Left ventricle myocardium inferior (tissue), 1 donor: ENCODE measurements at regions not wholly inside any gene's neighbourhood (a gene's known extent, or its start where the extent isn't known, plus 50 kb on each side); places are given as distances from the start of the nearest gene placed in this dataset.
"Not testable (repeated sequence)": the region's sequence is repeated elsewhere in the genome, so short reads cannot be mapped to it uniquely, and the experiment has no call there.

Experiments used
- DNase-seq: peaks from one replicate; pipeline ENCODE4 v3.0.0-alpha.2; 2020
- H3K27ac ChIP-seq: fragments of 200-600 bp; replicated peaks from 2 replicates; pipeline ENCODE4 v1.8.0; 2021
- H3K27me3 ChIP-seq: fragments of 200-600 bp; 2 replicates; pipeline ENCODE4 v1.8.0; 2021; ENCODE audit warnings: low read depth
- H3K36me3 ChIP-seq: fragments of 200-600 bp; 2 replicates; pipeline ENCODE4 v1.8.0; 2021
- H3K4me1 ChIP-seq: fragments of 200-600 bp; 2 replicates; pipeline ENCODE4 v1.8.0; 2021
- H3K4me3 ChIP-seq: fragments of 200-600 bp; 2 replicates; pipeline ENCODE4 v1.8.0; 2021; ENCODE audit warnings: mild to moderate bottlenecking, moderate library complexity
- H3K9me3 ChIP-seq: fragments of 200-600 bp; replicated peaks from 2 replicates; pipeline ENCODE4 v1.8.0; 2021
- CTCF ChIP-seq: fragments of 200-600 bp; IDR thresholded peaks from 2 replicates; pipeline ENCODE4 v1.8.0; 2021; ENCODE audit warnings: antibody characterized with exemption, mild to moderate bottlenecking, borderline replicate concordance
- intact Hi-C: fragments of 100-400 bp; cut with micrococcal nuclease; formaldehyde crosslinking; loops from one replicate; pipeline ENCODE4 v1.11.0; 2022
- donor health status: DM: no; HTN: yes; CAD: no; lungs with severe emphysema.

GRCh38 chrX:40864972-40865371 is 129.6 kb upstream of the MED14 start:
- Histone ChIP-seq H3K4me1 (peaks cover 22% of the 10 kb centered on the region), H3K27ac (no peak overlapping the region), H3K9me3 (no peaks in the 10 kb centered on the region), H3K4me3 (no peak overlapping the region), H3K36me3 (no peaks in the 10 kb centered on the region), H3K27me3 (no peaks in the 10 kb centered on the region)
- intact Hi-C loops: no loop called here
- no peak for TF ChIP-seq CTCF
- no peak for DNase-seq

- Histone ChIP-seq H3K9me3 (no peaks in the 10 kb centered on the region), H3K36me3 (no peaks in the 10 kb centered on the region), H3K4me3 (no peak overlapping the region), H3K27me3 (no peaks in the 10 kb centered on the region), H3K4me1 (peaks cover 22% of the 10 kb centered on the region), H3K27ac (peak overlapping the region; percentile 67)
- intact Hi-C loops: no loop called here
- DNase-seq: no peak
- TF ChIP-seq CTCF: no peak
These were observed 131.6 kb upstream of the MED14 start for GRCh38 chrX:40866893-40867292.

- H3K4me1 ChIP-seq: peaks cover 22% of the 10 kb centered on the region
- no peaks in the 10 kb centered on the region for H3K36me3 ChIP-seq
- no peaks in the 10 kb centered on the region for H3K9me3 ChIP-seq
- intact Hi-C loops: no loop called here
- H3K27ac ChIP-seq: peak overlapping the region; percentile 67
- no peak for TF ChIP-seq CTCF
- no peaks in the 10 kb centered on the region for H3K27me3 ChIP-seq
- H3K4me3 ChIP-seq: no peak overlapping the region
- DNase-seq: no peak
These were observed 132.0 kb upstream of the MED14 start for GRCh38 chrX:40867352-40867751.

GRCh38 chrX:40868868-40869267 is 133.5 kb upstream of the MED14 start:
- H3K36me3 ChIP-seq: no peaks in the 10 kb centered on the region
- H3K27ac ChIP-seq: no peak overlapping the region
- H3K27me3 ChIP-seq: no peaks in the 10 kb centered on the region
- no peaks in the 10 kb centered on the region for H3K9me3 ChIP-seq
- no peak for DNase-seq
- TF ChIP-seq CTCF: no peak
- intact Hi-C loops: no loop called here
- H3K4me3 ChIP-seq: no peak overlapping the region
- H3K4me1 ChIP-seq: peaks cover 19% of the 10 kb centered on the region

GRCh38 chrX:40870982-40871381 is 135.6 kb upstream of the MED14 start:
- DNase-seq, H3K36me3 ChIP-seq, H3K4me3 ChIP-seq, H3K27ac ChIP-seq, H3K9me3 ChIP-seq, H3K27me3 ChIP-seq: not testable (repeated sequence)
- intact Hi-C loops: loop anchor here (10.0 kb wide), 1 partner anchor 244 kb away; no protein-coding TSS in a partner anchor
- peaks cover 15% of the 10 kb centered on the region for H3K4me1 ChIP-seq

- TF ChIP-seq CTCF: no peak
- intact Hi-C loops: loop anchor here (10.0 kb wide), 1 partner anchor 243 kb away; no protein-coding TSS in a partner anchor
- Histone ChIP-seq H3K36me3 (no peaks in the 10 kb centered on the region), H3K4me3 (no peak overlapping the region), H3K27me3 (no peaks in the 10 kb centered on the region), H3K9me3 (no peaks in the 10 kb centered on the region), H3K4me1 (peaks cover 10% of the 10 kb centered on the region), H3K27ac (no peak overlapping the region)
- no peak for DNase-seq
These were observed 136.2 kb upstream of the MED14 start for GRCh38 chrX:40871385-40872082.
